ENCODE measurements at regions not wholly inside any gene's neighbourhood (a gene's known extent, or its start where the extent isn't known, plus 50 kb on each side); places are given as distances from the start of the nearest gene placed in this dataset.
"Not testable (repeated sequence)": the region's sequence is repeated elsewhere in the genome, so short reads cannot be mapped to it uniquely, and the experiment has no call there.

GRCh38 chrX:34491126-34491525, 166.0 kb downstream of the TMEM47 start:
- POLR2A ChIA-PET, result no interaction called here
- DNase-seq, result no peak

GRCh38 chrX:34487364-34487763, 169.7 kb downstream of the TMEM47 start:
- no peak for ATAC-seq (ENCODE audit: low read depth)
- H3K4me3 Mint-ChIP-seq, result no peak overlapping the region
- no peaks in the 10 kb centered on the region for H3K4me1 Mint-ChIP-seq

More at GRCh38 chrX:34491126-34491525, 166.0 kb downstream of the TMEM47 start:
- no peaks in the 10 kb centered on the region for H3K4me1 Mint-ChIP-seq
- no peaks in the 10 kb centered on the region for H3K27me3 Mint-ChIP-seq
- no peak overlapping the region for H3K27ac Mint-ChIP-seq
- H3K36me3 Mint-ChIP-seq, result no peaks in the 10 kb centered on the region
- no peak overlapping the region for H3K4me3 Mint-ChIP-seq
- no peaks in the 10 kb centered on the region for H3K9me3 Mint-ChIP-seq
- ATAC-seq (ENCODE audit: low read depth), result no peak

GRCh38 chrX:34483980-34484379, 173.1 kb downstream of the TMEM47 start:
- H3K4me3 Mint-ChIP-seq, result no peak overlapping the region
- DNase-seq (no peak), ATAC-seq (ENCODE audit: low read depth) (no peak)
- no peaks in the 10 kb centered on the region for H3K36me3 Mint-ChIP-seq
- POLR2A ChIA-PET, result no interaction called here
- no peaks in the 10 kb centered on the region for H3K4me1 Mint-ChIP-seq
- H3K9me3 Mint-ChIP-seq, result no peaks in the 10 kb centered on the region
- no peak overlapping the region for H3K27ac Mint-ChIP-seq
- no peaks in the 10 kb centered on the region for H3K27me3 Mint-ChIP-seq

More at GRCh38 chrX:34487364-34487763, 169.7 kb downstream of the TMEM47 start:
- Mint-ChIP-seq H3K27ac (no peak overlapping the region), H3K36me3 (no peaks in the 10 kb centered on the region), H3K9me3 (no peaks in the 10 kb centered on the region), H3K27me3 (no peaks in the 10 kb centered on the region)
- POLR2A ChIA-PET, result no interaction called here
- DNase-seq, result no peak

GRCh38 chrX:34470507-34470906, 186.6 kb downstream of the TMEM47 start:
- ATAC-seq (ENCODE audit: low read depth) (no peak), DNase-seq (no peak)
- H3K27ac Mint-ChIP-seq, result no peak overlapping the region
- no peaks in the 10 kb centered on the region for H3K36me3 Mint-ChIP-seq
- no peaks in the 10 kb centered on the region for H3K4me1 Mint-ChIP-seq
- no peaks in the 10 kb centered on the region for H3K9me3 Mint-ChIP-seq
- no peak overlapping the region for H3K4me3 Mint-ChIP-seq
- POLR2A ChIA-PET, result no interaction called here
- H3K27me3 Mint-ChIP-seq, result no peaks in the 10 kb centered on the region

- Mint-ChIP-seq H3K27me3 (no peaks in the 10 kb centered on the region), H3K9me3 (no peaks in the 10 kb centered on the region), H3K4me3 (no peak overlapping the region), H3K27ac (no peak overlapping the region), H3K36me3 (no peaks in the 10 kb centered on the region), H3K4me1 (no peaks in the 10 kb centered on the region)
- DNase-seq (no peak), ATAC-seq (ENCODE audit: low read depth) (no peak)
- POLR2A ChIA-PET, result no interaction called here
Measured at GRCh38 chrX:34467437-34467836, 189.6 kb downstream of the TMEM47 start.

- H3K9me3 Mint-ChIP-seq; H3K4me1 Mint-ChIP-seq; ATAC-seq (ENCODE audit: low read depth); H3K4me3 Mint-ChIP-seq; H3K27me3 Mint-ChIP-seq; POLR2A ChIA-PET; H3K27ac Mint-ChIP-seq; DNase-seq; H3K36me3 Mint-ChIP-seq: not testable (repeated sequence)
Measured at GRCh38 chrX:34463220-34463619, 193.9 kb downstream of the TMEM47 start.

GRCh38 chrX:34457850-34458249, 199.2 kb downstream of the TMEM47 start:
- H3K4me3 Mint-ChIP-seq; H3K4me1 Mint-ChIP-seq; H3K27ac Mint-ChIP-seq; POLR2A ChIA-PET; DNase-seq; ATAC-seq (ENCODE audit: low read depth); H3K36me3 Mint-ChIP-seq; H3K9me3 Mint-ChIP-seq; H3K27me3 Mint-ChIP-seq: not testable (repeated sequence)

GRCh38 chrX:34437586-34437985, 219.5 kb downstream of the TMEM47 start:
- no peaks in the 10 kb centered on the region for H3K36me3 Mint-ChIP-seq
- no peaks in the 10 kb centered on the region for H3K4me1 Mint-ChIP-seq
- no peak for ATAC-seq (ENCODE audit: low read depth)
- DNase-seq, result no peak
- peaks cover 2% of the 10 kb centered on the region for H3K9me3 Mint-ChIP-seq
- no peak overlapping the region for H3K27ac Mint-ChIP-seq
- no peak overlapping the region for H3K4me3 Mint-ChIP-seq
- POLR2A ChIA-PET, result no interaction called here
- H3K27me3 Mint-ChIP-seq, result no peaks in the 10 kb centered on the region

- no peak overlapping the region for H3K27ac Mint-ChIP-seq
- POLR2A ChIA-PET, result no interaction called here
Measured at GRCh38 chrX:34426334-34426733, 230.8 kb downstream of the TMEM47 start.

GRCh38 chrX:34406580-34406979, 250.5 kb downstream of the TMEM47 start:
- H3K27me3 Mint-ChIP-seq, result no peaks in the 10 kb centered on the region
- no peaks in the 10 kb centered on the region for H3K4me1 Mint-ChIP-seq
- ATAC-seq (ENCODE audit: low read depth) (no peak), DNase-seq (no peak)
- POLR2A ChIA-PET, result no interaction called here
- H3K36me3 Mint-ChIP-seq, result no peaks in the 10 kb centered on the region
- no peak overlapping the region for H3K4me3 Mint-ChIP-seq
- H3K27ac Mint-ChIP-seq, result no peak overlapping the region
- no peaks in the 10 kb centered on the region for H3K9me3 Mint-ChIP-seq

More at GRCh38 chrX:34426334-34426733, 230.8 kb downstream of the TMEM47 start:
- Mint-ChIP-seq H3K4me3 (no peak overlapping the region), H3K9me3 (peaks cover under 1% of the 10 kb centered on the region), H3K36me3 (no peaks in the 10 kb centered on the region), H3K27me3 (no peaks in the 10 kb centered on the region), H3K4me1 (no peaks in the 10 kb centered on the region)
- DNase-seq, result no peak
- no peak for ATAC-seq (ENCODE audit: low read depth)

- Mint-ChIP-seq H3K9me3 (no peaks in the 10 kb centered on the region), H3K4me1 (no peaks in the 10 kb centered on the region), H3K27ac (no peak overlapping the region), H3K27me3 (no peaks in the 10 kb centered on the region), H3K4me3 (no peak overlapping the region), H3K36me3 (no peaks in the 10 kb centered on the region)
- DNase-seq (no peak), ATAC-seq (ENCODE audit: low read depth) (no peak)
- POLR2A ChIA-PET, result no interaction called here
Measured at GRCh38 chrX:34404386-34405070, 252.6 kb downstream of the TMEM47 start.

GRCh38 chrX:34401411-34401810, 255.7 kb downstream of the TMEM47 start:
- Mint-ChIP-seq H3K9me3 (no peaks in the 10 kb centered on the region), H3K27me3 (no peaks in the 10 kb centered on the region), H3K4me1 (no peaks in the 10 kb centered on the region), H3K27ac (no peak overlapping the region), H3K4me3 (no peak overlapping the region), H3K36me3 (no peaks in the 10 kb centered on the region)
- DNase-seq (no peak), ATAC-seq (ENCODE audit: low read depth) (no peak)
- POLR2A ChIA-PET, result no interaction called here

- no peaks in the 10 kb centered on the region for H3K27me3 Mint-ChIP-seq
- no peaks in the 10 kb centered on the region for H3K9me3 Mint-ChIP-seq
- POLR2A ChIA-PET, result no interaction called here
- no peaks in the 10 kb centered on the region for H3K36me3 Mint-ChIP-seq
- H3K4me1 Mint-ChIP-seq, result no peaks in the 10 kb centered on the region
- ATAC-seq (ENCODE audit: low read depth) (no peak), DNase-seq (no peak)
- no peak overlapping the region for H3K4me3 Mint-ChIP-seq
- H3K27ac Mint-ChIP-seq, result no peak overlapping the region
Measured at GRCh38 chrX:34382416-34382815, 250.3 kb upstream of the FAM47A start.

GRCh38 chrX:34381241-34381640, 249.1 kb upstream of the FAM47A start:
- POLR2A ChIA-PET, result no interaction called here
- H3K27ac Mint-ChIP-seq, result no peak overlapping the region
- H3K4me3 Mint-ChIP-seq, result no peak overlapping the region
- DNase-seq (no peak), ATAC-seq (ENCODE audit: low read depth) (no peak)
- H3K36me3 Mint-ChIP-seq, result no peaks in the 10 kb centered on the region
- no peaks in the 10 kb centered on the region for H3K4me1 Mint-ChIP-seq
- H3K9me3 Mint-ChIP-seq, result no peaks in the 10 kb centered on the region
- H3K27me3 Mint-ChIP-seq, result no peaks in the 10 kb centered on the region

GRCh38 chrX:34379891-34380290, 247.8 kb upstream of the FAM47A start:
- POLR2A ChIA-PET, result no interaction called here
- Mint-ChIP-seq H3K27me3 (no peaks in the 10 kb centered on the region), H3K4me1 (no peaks in the 10 kb centered on the region), H3K9me3 (no peaks in the 10 kb centered on the region), H3K36me3 (no peaks in the 10 kb centered on the region), H3K27ac (no peak overlapping the region), H3K4me3 (no peak overlapping the region)
- DNase-seq (no peak), ATAC-seq (ENCODE audit: low read depth) (no peak)
